AG04450 (cell line): ENCODE measurements at regions not wholly inside any gene's neighbourhood (a gene's known extent, or its start where the extent isn't known, plus 50 kb on each side); places are given as distances from the start of the nearest gene placed in this dataset.
"Not testable (repeated sequence)": the region's sequence is repeated elsewhere in the genome, so short reads cannot be mapped to it uniquely, and the experiment has no call there.

Experiments
- CTCF ChIA-PET: fragments of 300-600, 350-600 bp; formaldehyde crosslinking; extraction: SDS; loops from one replicate; lab custom pipeline; 2022; ENCODE audit warnings: antibody characterized with exemption, inconsistent platforms; lab: Charles Lee
- POLR2A ChIA-PET: fragments of 350-600 bp; formaldehyde crosslinking; extraction: SDS; loops from one replicate; lab custom pipeline; 2021; ENCODE audit warnings: antibody characterized with exemption, inconsistent platforms; lab: Yijun Ruan, JAX
- DNase-seq: peaks from one replicate; pipeline ENCODE4 v3.0.0-alpha.2; 2011; ENCODE audit warnings: low read depth, low spot score
- H3K27ac ChIP-seq: one replicate; pipeline ENCODE4 v1.5.1; 2012; ENCODE audit warnings: low read depth, low read length, control low read depth
- H3K27me3 ChIP-seq: one replicate; pipeline ENCODE4 v1.6.0; 2012; ENCODE audit warnings: low read length; ENCODE audit not compliant: control insufficient read depth, insufficient read depth
- H3K4me3 ChIP-seq: 2 replicates; pipeline ENCODE4 v1.5.1; 2011; ENCODE audit warnings: mild to moderate bottlenecking, low read depth, low read length, control low read depth
- H3K9me3 ChIP-seq: 2 replicates; pipeline ENCODE4 v1.5.1; 2012; ENCODE audit warnings: low read length; ENCODE audit not compliant: control insufficient read depth, insufficient read depth
- TF ChIP-seq, protein P1 (sequence below): IDR thresholded peaks from 2 replicates; pipeline ENCODE4 v1.5.1; 2011; ENCODE audit warnings: low read depth, low read length, control low read depth, inconsistent platforms

DNA sequence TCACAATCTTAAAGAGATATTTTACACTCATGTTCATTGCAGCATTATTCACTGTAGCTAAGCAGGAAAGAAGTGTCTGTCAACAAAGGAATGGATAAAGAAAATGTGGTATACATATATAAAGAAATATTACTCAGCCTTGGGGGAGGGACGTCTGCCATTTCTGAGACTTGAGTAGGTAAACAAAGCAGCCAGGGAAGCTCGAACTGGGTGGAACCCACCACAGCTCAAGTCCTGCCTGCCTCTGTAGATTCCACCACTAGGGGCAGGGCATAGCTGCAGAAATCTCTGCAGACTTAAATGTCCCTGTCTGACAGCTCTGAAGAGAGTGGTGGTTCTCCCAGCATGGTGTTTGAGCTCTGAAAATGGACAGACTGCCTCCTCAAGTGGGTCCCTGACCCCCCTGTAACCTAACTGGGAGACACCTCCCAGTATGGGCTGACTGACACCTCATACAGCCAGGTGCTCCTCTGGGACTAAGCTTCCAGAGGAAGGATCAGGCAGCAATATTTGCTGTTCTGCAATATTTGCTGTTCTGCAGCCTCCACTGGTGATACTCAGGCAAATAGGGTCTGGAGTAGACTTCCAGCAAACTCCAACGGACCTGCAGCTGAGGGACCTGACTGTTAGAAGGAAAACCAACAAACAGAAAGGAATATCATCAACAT, 183.3 kb upstream of the SSTR4 start:
- TF ChIP-seq, protein P1, sequence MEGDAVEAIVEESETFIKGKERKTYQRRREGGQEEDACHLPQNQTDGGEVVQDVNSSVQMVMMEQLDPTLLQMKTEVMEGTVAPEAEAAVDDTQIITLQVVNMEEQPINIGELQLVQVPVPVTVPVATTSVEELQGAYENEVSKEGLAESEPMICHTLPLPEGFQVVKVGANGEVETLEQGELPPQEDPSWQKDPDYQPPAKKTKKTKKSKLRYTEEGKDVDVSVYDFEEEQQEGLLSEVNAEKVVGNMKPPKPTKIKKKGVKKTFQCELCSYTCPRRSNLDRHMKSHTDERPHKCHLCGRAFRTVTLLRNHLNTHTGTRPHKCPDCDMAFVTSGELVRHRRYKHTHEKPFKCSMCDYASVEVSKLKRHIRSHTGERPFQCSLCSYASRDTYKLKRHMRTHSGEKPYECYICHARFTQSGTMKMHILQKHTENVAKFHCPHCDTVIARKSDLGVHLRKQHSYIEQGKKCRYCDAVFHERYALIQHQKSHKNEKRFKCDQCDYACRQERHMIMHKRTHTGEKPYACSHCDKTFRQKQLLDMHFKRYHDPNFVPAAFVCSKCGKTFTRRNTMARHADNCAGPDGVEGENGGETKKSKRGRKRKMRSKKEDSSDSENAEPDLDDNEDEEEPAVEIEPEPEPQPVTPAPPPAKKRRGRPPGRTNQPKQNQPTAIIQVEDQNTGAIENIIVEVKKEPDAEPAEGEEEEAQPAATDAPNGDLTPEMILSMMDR: peak; percentile 60
- CTCF ChIA-PET: interaction anchor here (0.6 to 2.6 kb wide), 8 partner anchors 8 to 489 kb away, joined by 3 to 14 read pairs (median 4); no protein-coding TSS in a partner anchor
- DNase-seq, H3K27ac ChIP-seq, H3K9me3 ChIP-seq, H3K27me3 ChIP-seq, POLR2A ChIA-PET, H3K4me3 ChIP-seq: not testable (repeated sequence)

DNA sequence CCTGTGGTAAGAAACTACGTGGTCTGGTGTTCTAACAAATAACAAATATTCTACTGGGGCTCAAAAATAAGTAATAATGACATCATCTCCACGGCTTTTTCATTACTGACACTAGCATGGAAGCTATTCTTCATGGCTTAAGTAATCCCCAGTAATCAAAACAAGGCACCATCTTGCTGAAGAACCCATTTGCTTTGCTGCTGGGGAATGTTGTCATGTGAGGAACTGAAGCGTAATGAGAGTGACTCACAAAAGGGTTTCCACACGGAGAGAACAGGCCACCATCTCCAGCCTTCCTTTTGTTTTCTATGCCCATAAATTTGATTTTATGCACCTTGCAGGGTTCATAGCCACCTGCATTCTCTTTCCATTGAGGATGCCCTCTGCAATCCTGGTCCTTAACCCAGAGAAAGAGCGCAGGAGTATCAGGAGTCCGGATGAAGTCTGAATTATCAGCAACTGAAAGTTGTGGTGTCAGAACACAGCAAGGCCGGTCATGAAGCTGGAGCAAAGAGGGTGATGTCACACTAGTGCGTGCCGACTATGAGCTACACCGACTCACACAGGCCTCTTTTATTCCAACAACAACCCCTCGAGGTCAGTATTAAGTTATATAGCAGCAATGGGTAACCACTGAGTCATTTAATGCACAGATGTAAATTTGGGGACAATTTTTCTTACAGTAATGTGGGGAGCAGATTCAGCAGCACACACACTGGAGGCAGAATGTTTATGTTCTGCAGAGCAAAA, 173.7 kb upstream of the SSTR4 start:
- DNase-seq: no peak
- ChIA-PET CTCF (no interaction called here), POLR2A (no interaction called here)

DNA sequence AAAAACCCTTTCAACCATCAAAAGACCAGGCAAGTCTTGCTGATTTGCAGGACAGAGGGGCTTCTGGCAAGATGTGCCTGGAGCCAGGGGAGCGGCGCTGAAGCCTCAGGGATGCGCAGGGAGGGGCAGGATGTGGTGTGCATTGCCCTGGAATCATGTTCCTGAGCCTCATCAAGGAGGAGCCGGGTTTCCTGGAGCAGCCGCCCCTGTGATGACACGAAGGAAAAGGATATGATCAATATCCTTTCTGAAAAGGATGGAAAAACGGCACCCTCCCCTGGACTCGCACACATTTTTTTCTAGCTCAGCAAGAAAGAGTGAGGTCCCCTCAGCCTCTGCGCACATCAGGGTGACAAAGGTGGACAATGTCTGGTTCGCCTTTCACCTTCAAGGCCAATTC, 173.1 kb upstream of the SSTR4 start:
- H3K27me3 ChIP-seq: no peaks in the 10 kb centered on the region
- DNase-seq: no peak
- no peak overlapping the region for H3K27ac ChIP-seq
- no peak overlapping the region for H3K4me3 ChIP-seq
- TF ChIP-seq, protein P1: no peak
- ChIA-PET POLR2A (no interaction called here), CTCF (no interaction called here)
- no peaks in the 10 kb centered on the region for H3K9me3 ChIP-seq

More for the DNA sequence above, 173.7 kb upstream of the SSTR4 start:
- H3K27ac ChIP-seq: no peak overlapping the region
- H3K27me3 ChIP-seq: no peaks in the 10 kb centered on the region
- no peak overlapping the region for H3K4me3 ChIP-seq
- TF ChIP-seq, protein P1: no peak
- H3K9me3 ChIP-seq: no peaks in the 10 kb centered on the region

DNA sequence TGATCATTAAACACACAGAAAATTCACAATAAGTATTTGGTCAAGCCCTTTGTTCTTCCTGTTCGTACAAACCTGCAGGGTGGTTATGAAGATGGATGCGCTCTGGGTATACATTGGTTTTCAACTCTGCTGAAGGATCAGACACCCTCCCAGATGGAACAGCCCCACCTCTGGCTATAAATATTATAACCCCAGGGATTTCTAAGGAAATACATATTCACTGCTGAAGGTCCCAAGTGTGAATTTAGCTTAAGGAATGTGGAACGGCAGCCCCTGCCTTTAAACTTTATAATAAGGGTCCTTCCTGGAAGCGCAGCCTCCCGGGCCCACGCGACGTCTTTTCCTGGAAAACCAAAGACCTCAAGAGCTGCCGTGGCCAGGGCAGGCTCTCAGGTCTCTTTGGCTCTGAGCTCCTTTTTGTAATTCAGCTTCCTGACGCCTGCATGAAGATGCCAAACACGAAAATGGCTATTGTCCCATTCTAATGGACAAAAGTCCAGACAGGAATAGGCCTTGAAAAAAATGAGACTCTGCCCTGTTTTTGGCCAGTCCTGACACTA, 172.4 kb upstream of the SSTR4 start:
- Histone ChIP-seq H3K9me3 (no peaks in the 10 kb centered on the region), H3K27ac (no peak overlapping the region), H3K4me3 (no peak overlapping the region), H3K27me3 (no peaks in the 10 kb centered on the region)
- TF ChIP-seq, protein P1: no peak
- CTCF ChIA-PET: no interaction called here
- DNase-seq: no peak
- POLR2A ChIA-PET: no interaction called here

- no peaks in the 10 kb centered on the region for H3K27me3 ChIP-seq
- ChIA-PET POLR2A (no interaction called here), CTCF (no interaction called here)
- H3K4me3 ChIP-seq: no peak overlapping the region
- no peak overlapping the region for H3K27ac ChIP-seq
- H3K9me3 ChIP-seq: no peaks in the 10 kb centered on the region
- TF ChIP-seq, protein P1: no peak
- DNase-seq: no peak
Observed at GRCh38 chr20:22863826-22864225, 171.3 kb upstream of the SSTR4 start.
